CD4-positive, alpha-beta T cell (primary cell): ENCODE measurements at regions not wholly inside any gene's neighbourhood (a gene's known extent, or its start where the extent isn't known, plus 50 kb on each side); places are given as distances from the start of the nearest gene placed in this dataset.

ENCODE experiments used
- ATAC-seq: fragments of 200-7000 bp; cut with Tn5 transposase; one replicate; pipeline ENCODE4 v1.10.0; 2022; ENCODE audit warnings: mild to moderate bottlenecking; ENCODE audit not compliant: poor library complexity
- CTCF ChIA-PET: fragments of 350-600 bp; sonication (Branson Sonifier 250); formaldehyde crosslinking; loops from one replicate; lab custom pipeline; 2021; ENCODE audit warnings: antibody characterized with exemption, inconsistent platforms; lab: Charles Lee
- POLR2A ChIA-PET: fragments of 350-600 bp; sonication (Branson Sonifier 250); formaldehyde crosslinking; loops from one replicate; lab custom pipeline; 2021; ENCODE audit warnings: antibody characterized with exemption, inconsistent platforms; lab: Charles Lee
- DNase-seq, 14 experiments: peaks; one replicate each; pipeline ENCODE4 v3.0.0-alpha.2; 2013 to 2020; ENCODE audit warnings: mixed read lengths in 2 of 14
- H3K27ac ChIP-seq, 2 donors: one replicate each; pipeline versions ENCODE4 v1.5.1 to v1.7.0; 2013; ENCODE audit warnings: low read length in 2 of 2, low read depth in 1 of 2, mild to moderate bottlenecking in 1 of 2
- H3K27me3 ChIP-seq, 2 experiments: 1 replicate in 1 of 2; 2 replicates in 1 of 2; pipeline versions ENCODE4 v1.6.1 to v1.7.0; 2013; ENCODE audit warnings: low read length in 2 of 2, control low read depth in 1 of 2, mild to moderate bottlenecking in 1 of 2, moderate library complexity in 1 of 2; ENCODE audit not compliant: insufficient read depth in 2 of 2, control insufficient read depth in 1 of 2
- H3K36me3 ChIP-seq: one replicate; pipeline ENCODE4 v1.6.1; 2013; ENCODE audit warnings: low read length, control low read depth; ENCODE audit not compliant: insufficient read depth
- H3K4me1 ChIP-seq: one replicate; pipeline ENCODE4 v1.6.1; 2013; ENCODE audit warnings: low read length, control low read depth; ENCODE audit not compliant: insufficient read depth
- H3K4me3 ChIP-seq: one replicate; pipeline ENCODE4 v1.5.1; 2013; ENCODE audit warnings: mild to moderate bottlenecking, low read length, moderate library complexity
- H3K9me3 ChIP-seq, 2 experiments: 1 replicate in 1 of 2; 2 replicates in 1 of 2; pipeline versions ENCODE4 v1.6.1 to v1.7.0; 2013; ENCODE audit warnings: low read length in 2 of 2, mild to moderate bottlenecking in 2 of 2, control low read depth in 1 of 2, moderate library complexity in 1 of 2; ENCODE audit not compliant: control insufficient read depth in 1 of 2, insufficient read depth in 1 of 2
- H3K27ac Mint-ChIP-seq: one replicate; pipeline ENCODE4 v1.8.0; 2020; ENCODE audit warnings: mixed read lengths
- H3K27me3 Mint-ChIP-seq: one replicate; pipeline ENCODE4 v1.8.0; 2021; ENCODE audit warnings: mixed read lengths
- H3K36me3 Mint-ChIP-seq: one replicate; pipeline ENCODE4 v1.8.0; 2021; ENCODE audit warnings: low read depth, mixed read lengths
- H3K4me1 Mint-ChIP-seq: one replicate; pipeline ENCODE4 v1.8.0; 2021; ENCODE audit warnings: low read depth, mixed read lengths
- H3K4me3 Mint-ChIP-seq: one replicate; pipeline ENCODE4 v1.8.0; 2020; ENCODE audit warnings: mild to moderate bottlenecking, mixed read lengths
- H3K9me3 Mint-ChIP-seq: one replicate; pipeline ENCODE4 v1.8.0; 2020; ENCODE audit warnings: mixed read lengths
- CTCF ChIP-seq: fragments of 200-600 bp; IDR thresholded peaks from one replicate; pipeline ENCODE4 v1.8.0; 2022; ENCODE audit warnings: antibody characterized with exemption, mild to moderate bottlenecking
- intact Hi-C, 2 experiments: fragments of 100-400 bp; cut with DNase I in 1 of 2; cut with micrococcal nuclease in 1 of 2; formaldehyde crosslinking; loops; one replicate each; pipeline versions ENCODE4 v1.15.1 to v1.9.0; 2023 to 2025; cut with DNase I, micrococcal nuclease

- H3K27me3 Mint-ChIP-seq, result no peaks in the 10 kb centered on the region
- H3K4me3 Mint-ChIP-seq, result no peak overlapping the region
- H3K27me3 ChIP-seq, result no peaks in the 10 kb centered on the region
- ChIA-PET POLR2A (no interaction called here), CTCF (no interaction called here)
- no peaks in the 10 kb centered on the region for H3K36me3 Mint-ChIP-seq
- peaks cover 0 to 13% of the 10 kb centered on the region in 2 experiments for H3K9me3 ChIP-seq
- no peaks in the 10 kb centered on the region for H3K4me1 Mint-ChIP-seq
- no peak overlapping the region for H3K27ac ChIP-seq
- H3K27ac Mint-ChIP-seq, result no peak overlapping the region
- H3K36me3 ChIP-seq, result no peaks in the 10 kb centered on the region
- no peak for ATAC-seq
- intact Hi-C loops, result no loop called here
- DNase-seq, result no peak
- no peaks in the 10 kb centered on the region for H3K4me1 ChIP-seq
- TF ChIP-seq CTCF, result no peak
- peaks cover 9% of the 10 kb centered on the region for H3K9me3 Mint-ChIP-seq
- no peak overlapping the region for H3K4me3 ChIP-seq
Measured at GRCh38 chr5:92371889-92372235, 988.7 kb upstream of the ARRDC3 start.

- ATAC-seq (no peak), DNase-seq (no peak)
- ChIA-PET CTCF (no interaction called here), POLR2A (no interaction called here)
- Histone ChIP-seq H3K36me3 (no peaks in the 10 kb centered on the region), H3K4me3 (no peak overlapping the region), H3K4me1 (no peaks in the 10 kb centered on the region), H3K27me3 (no peaks in the 10 kb centered on the region), H3K9me3 (peaks cover 0 to 13% of the 10 kb centered on the region in 2 experiments), H3K27ac (no peak overlapping the region)
- intact Hi-C loops, result no loop called here
- no peaks in the 10 kb centered on the region for H3K27me3 Mint-ChIP-seq
- H3K4me3 Mint-ChIP-seq, result no peak overlapping the region
- peaks cover 9% of the 10 kb centered on the region for H3K9me3 Mint-ChIP-seq
- no peak overlapping the region for H3K27ac Mint-ChIP-seq
- H3K36me3 Mint-ChIP-seq, result no peaks in the 10 kb centered on the region
- H3K4me1 Mint-ChIP-seq, result no peaks in the 10 kb centered on the region
- no peak for TF ChIP-seq CTCF
Measured at GRCh38 chr5:92371171-92371888, 988.2 kb upstream of the ARRDC3 start.

- H3K4me1 Mint-ChIP-seq, result no peaks in the 10 kb centered on the region
- DNase-seq, result no peak
- peaks cover 0 to 10% of the 10 kb centered on the region in 2 experiments for H3K9me3 ChIP-seq
- no peak overlapping the region for H3K27ac ChIP-seq
- no peaks in the 10 kb centered on the region for H3K4me1 ChIP-seq
- no peaks in the 10 kb centered on the region for H3K27me3 ChIP-seq
- H3K27me3 Mint-ChIP-seq, result no peaks in the 10 kb centered on the region
- H3K36me3 Mint-ChIP-seq, result no peaks in the 10 kb centered on the region
- no peak for ATAC-seq
- intact Hi-C loops, result no loop called here
- no peak overlapping the region for H3K4me3 Mint-ChIP-seq
- no peak for TF ChIP-seq CTCF
- no peaks in the 10 kb centered on the region for H3K36me3 ChIP-seq
- no peak overlapping the region for H3K27ac Mint-ChIP-seq
- ChIA-PET CTCF (no interaction called here), POLR2A (no interaction called here)
- peaks cover 9% of the 10 kb centered on the region for H3K9me3 Mint-ChIP-seq
- H3K4me3 ChIP-seq, result no peak overlapping the region
Measured at GRCh38 chr5:92370032-92370431, 986.9 kb upstream of the ARRDC3 start.
